GM23338 (cell line): ENCODE measurements at regions not wholly inside any gene's neighbourhood (a gene's known extent, or its start where the extent isn't known, plus 50 kb on each side); places are given as distances from the start of the nearest gene placed in this dataset.

Experiments
- ATAC-seq: fragments of 200-7000 bp; cut with Tn5 transposase; 3 replicates; pipeline ENCODE4 v1.9.1; 2020
- DNase-seq: peaks from one replicate; pipeline ENCODE4 v3.0.0-alpha.2; 2015; ENCODE audit warnings: low spot score
- H2AFZ ChIP-seq: fragments of 200-600 bp; sonication (generic); 2 replicates; pipeline ENCODE4 v1.8.0; 2016; ENCODE audit warnings: antibody characterized with exemption, mild to moderate bottlenecking, moderate library complexity
- H3F3A ChIP-seq: fragments of 200-600 bp; sonication (generic); replicated peaks from 2 replicates; pipeline ENCODE4 v1.8.0; 2017; ENCODE audit warnings: antibody characterized with exemption, mixed run types, low read depth
- H3K27ac ChIP-seq: fragments of 200-600 bp; sonication (generic); 2 replicates; pipeline ENCODE4 v1.6.1; 2016; ENCODE audit warnings: low read depth
- H3K27me3 ChIP-seq: fragments of 200-600 bp; sonication (generic); 2 replicates; pipeline ENCODE4 v1.8.0; 2016; ENCODE audit warnings: mild to moderate bottlenecking, mixed run types, moderate library complexity; ENCODE audit not compliant: insufficient read depth
- H3K36me3 ChIP-seq: fragments of 200-600 bp; sonication (generic); 2 replicates; pipeline ENCODE4 v1.8.0; 2016; ENCODE audit warnings: mild to moderate bottlenecking; ENCODE audit not compliant: insufficient read depth
- H3K4me1 ChIP-seq: fragments of 200-600 bp; sonication (generic); 2 replicates; pipeline ENCODE4 v1.8.0; 2016; ENCODE audit warnings: mild to moderate bottlenecking, moderate library complexity; ENCODE audit not compliant: insufficient read depth
- H3K4me2 ChIP-seq: fragments of 200-600 bp; sonication (generic); 2 replicates; pipeline ENCODE4 v1.7.1; 2017; ENCODE audit warnings: mixed run types
- H3K4me3 ChIP-seq: fragments of 200-600 bp; sonication (generic); 2 replicates; pipeline ENCODE4 v1.6.1; 2016; ENCODE audit warnings: mixed run types
- H3K79me2 ChIP-seq: fragments of 200-600 bp; sonication (generic); replicated peaks from 2 replicates; pipeline ENCODE4 v1.8.0; 2017; ENCODE audit warnings: mild to moderate bottlenecking; ENCODE audit not compliant: insufficient read depth
- H3K9me2 ChIP-seq: fragments of 200-600 bp; sonication (generic); 2 replicates; pipeline ENCODE4 v1.8.0; 2017; ENCODE audit not compliant: insufficient read depth
- H4K20me1 ChIP-seq: fragments of 200-600 bp; sonication (generic); replicated peaks from 2 replicates; pipeline ENCODE4 v1.8.0; 2017; ENCODE audit warnings: mild to moderate bottlenecking; ENCODE audit not compliant: insufficient read depth
- H3K27ac Mint-ChIP-seq: 2 replicates; pipeline ENCODE4 v1.8.0; 2020; ENCODE audit warnings: inconsistent platforms, mild to moderate bottlenecking, moderate library complexity, mixed read lengths
- H3K27me3 Mint-ChIP-seq: 3 replicates; pipeline ENCODE4 v1.8.0; 2022; ENCODE audit warnings: low read depth, mild to moderate bottlenecking, moderate library complexity, mixed read lengths, inconsistent platforms; ENCODE audit not compliant: insufficient read depth, poor library complexity
- H3K36me3 Mint-ChIP-seq: 3 replicates; pipeline ENCODE4 v1.8.0; 2021; ENCODE audit warnings: low read depth, mild to moderate bottlenecking, inconsistent platforms, moderate library complexity, mixed read lengths
- H3K4me1 Mint-ChIP-seq: 3 replicates; pipeline ENCODE4 v1.8.0; 2020; ENCODE audit warnings: mild to moderate bottlenecking, inconsistent platforms, mixed read lengths
- H3K4me3 Mint-ChIP-seq: 3 replicates; pipeline ENCODE4 v1.8.0; 2021; ENCODE audit warnings: moderate library complexity, mild to moderate bottlenecking, inconsistent platforms, mixed read lengths
- H3K9me3 Mint-ChIP-seq: 3 replicates; pipeline ENCODE4 v1.8.0; 2020; ENCODE audit warnings: moderate library complexity, mild to moderate bottlenecking, inconsistent platforms, mixed read lengths
- CREB1 ChIP-seq: fragments of 250-450 bp; sonication (Bioruptor Pico); IDR thresholded peaks from 2 replicates; pipeline ENCODE4 v1.5.0; 2020; ENCODE audit warnings: low read depth, mild to moderate bottlenecking, moderate library complexity
- CTCF ChIP-seq, 2 experiments: fragments of 200-600 bp in 1 of 2; sonication (generic) in 1 of 2; conservative IDR thresholded peaks; 2 replicates each; pipeline versions ENCODE4 v1.5.1 to v1.6.1; 2016 to 2017; ENCODE audit warnings: antibody characterized with exemption in 2 of 2, low read depth in 2 of 2, mild to moderate bottlenecking in 2 of 2, moderate library complexity in 1 of 2
- ETS1 ChIP-seq: IDR thresholded peaks from 2 replicates; pipeline ENCODE4 v1.6.1; 2016; ENCODE audit warnings: antibody characterized with exemption
- EZH2 ChIP-seq: fragments of 200-600 bp; sonication (generic); IDR thresholded peaks from one replicate; pipeline ENCODE4 v1.8.0; 2017; ENCODE audit warnings: antibody characterized with exemption, mild to moderate bottlenecking, low read depth; ENCODE audit not compliant: unreplicated experiment
- EZH2phosphoT487 ChIP-seq: fragments of 200-600 bp; sonication (generic); IDR thresholded peaks from one replicate; pipeline ENCODE4 v1.8.1; 2018; ENCODE audit warnings: antibody characterized with exemption; ENCODE audit not compliant: unreplicated experiment
- JUNB ChIP-seq: IDR thresholded peaks from one replicate; pipeline ENCODE4 v1.6.1; 2016; ENCODE audit warnings: antibody characterized with exemption; ENCODE audit not compliant: unreplicated experiment
- NANOG ChIP-seq: IDR thresholded peaks from 2 replicates; pipeline ENCODE4 v1.6.1; 2016; ENCODE audit warnings: antibody characterized with exemption, borderline replicate concordance
- POLR2AphosphoS5 ChIP-seq: IDR thresholded peaks from 2 replicates; pipeline ENCODE4 v1.6.1; 2016; ENCODE audit warnings: antibody characterized with exemption, low read depth
- REST ChIP-seq: IDR thresholded peaks from one replicate; pipeline ENCODE4 v1.6.1; 2018; ENCODE audit warnings: antibody characterized with exemption; ENCODE audit not compliant: unreplicated experiment
- STAT1 ChIP-seq: IDR thresholded peaks from one replicate; pipeline ENCODE4 v1.6.1; 2016; ENCODE audit warnings: antibody characterized with exemption; ENCODE audit not compliant: unreplicated experiment
- ZNF114 ChIP-seq: fragments of 250-450 bp; sonication (Bioruptor Pico); IDR thresholded peaks from 2 replicates; pipeline ENCODE4 v1.5.0; 2020; ENCODE audit warnings: mild to moderate bottlenecking, moderate library complexity
- ZNF331 ChIP-seq: fragments of 250-450 bp; sonication (Bioruptor Pico); IDR thresholded peaks from 2 replicates; pipeline ENCODE4 v1.5.0; 2020; ENCODE audit warnings: low read depth, mild to moderate bottlenecking, moderate library complexity
- ZNF462 ChIP-seq: fragments of 250-450 bp; sonication (Bioruptor Pico); IDR thresholded peaks from 2 replicates; pipeline ENCODE4 v1.5.0; 2020; ENCODE audit warnings: mild to moderate bottlenecking, moderate library complexity

DNA sequence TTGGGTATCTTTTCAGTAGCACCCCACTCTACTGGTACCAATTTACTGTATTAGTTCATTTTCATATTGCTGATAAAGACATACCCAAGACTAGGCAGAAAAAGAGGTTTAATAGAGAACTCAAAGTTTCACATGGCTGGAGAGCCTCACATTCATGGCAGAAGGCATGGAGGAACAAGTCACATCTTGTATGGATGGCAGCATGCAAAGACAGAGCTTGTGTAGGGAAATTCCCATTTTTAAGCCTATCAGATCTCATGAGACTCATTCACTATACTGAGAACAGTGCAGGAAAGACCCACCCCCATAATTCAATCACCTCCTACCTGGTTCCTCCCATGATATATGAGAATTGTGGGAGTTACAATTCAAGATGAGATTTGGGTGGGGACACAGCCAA, 878.6 kb upstream of the ADGRL4 start (continued):
- TF ChIP-seq EZH2: no peak
- TF ChIP-seq STAT1: no peak
- TF ChIP-seq EZH2phosphoT487: no peak

DNA sequence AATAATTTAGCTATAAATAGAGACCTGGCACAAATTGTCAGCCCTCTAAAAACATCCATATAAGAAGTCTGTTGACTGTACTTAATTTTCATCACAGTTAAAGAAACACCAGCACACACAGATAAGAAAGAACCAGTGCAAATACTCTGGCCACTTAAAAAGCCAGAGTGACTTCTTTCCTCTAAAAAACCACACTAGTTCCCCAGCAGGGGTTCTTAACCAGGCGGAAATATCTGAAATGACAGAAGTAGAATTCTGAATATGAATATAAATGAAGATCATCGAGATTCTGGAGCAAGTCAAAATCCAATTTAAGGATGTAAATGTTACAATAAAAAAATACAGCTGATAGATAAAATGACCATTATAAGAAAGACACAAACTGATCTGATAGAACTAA, 870.6 kb upstream of the ADGRL4 start:
- Mint-ChIP-seq H3K4me3 (no peak overlapping the region), H3K9me3 (peaks cover 24% of the 10 kb centered on the region), H3K4me1 (no peaks in the 10 kb centered on the region), H3K36me3 (peaks cover 7% of the 10 kb centered on the region; the same call in 1 of the 3 replicates), H3K27me3 (peaks cover 2% of the 10 kb centered on the region), H3K27ac (no peak overlapping the region)
- ATAC-seq: no peak
- Histone ChIP-seq H3K27ac (no peak overlapping the region), H4K20me1 (no peaks in the 10 kb centered on the region), H3F3A (no peaks in the 10 kb centered on the region), H3K4me2 (no peak overlapping the region), H3K4me1 (no peaks in the 10 kb centered on the region), H3K27me3 (no peaks in the 10 kb centered on the region), H3K4me3 (no peak overlapping the region), H3K79me2 (no peaks in the 10 kb centered on the region), H2AFZ (no peak overlapping the region), H3K9me2 (peaks cover 18% of the 10 kb centered on the region), H3K36me3 (no peaks in the 10 kb centered on the region)
- no peak for DNase-seq
- no peak for TF ChIP-seq CTCF (conservative IDR thresholded peaks at IDR 0.05; ENCODE audit: low read depth in 2 of 2)
- TF ChIP-seq ZNF331: no peak
- TF ChIP-seq ZNF462 (CRISPR knock-in tag): no peak
- TF ChIP-seq ZNF114 (CRISPR knock-in tag): no peak
- TF ChIP-seq REST: no peak
- TF ChIP-seq POLR2AphosphoS5: no peak
- no peak for TF ChIP-seq EZH2phosphoT487
- TF ChIP-seq STAT1: no peak
- no peak for TF ChIP-seq CREB1 (CRISPR knock-in tag)
- TF ChIP-seq ETS1: no peak
- TF ChIP-seq JUNB: no peak
- no peak for TF ChIP-seq NANOG
